GM18511 (cell line): ENCODE measurements at regions not wholly inside any gene's neighbourhood (a gene's known extent, or its start where the extent isn't known, plus 50 kb on each side); places are given as distances from the start of the nearest gene placed in this dataset.

Experiments used
- ATAC-seq: cut with Tn5 transposase; IDR thresholded peaks from one replicate; pipeline ENCODE4 v1.9.1; 2021; ENCODE audit warnings: mild to moderate bottlenecking, moderate library complexity; ENCODE audit not compliant: unreplicated experiment

GRCh38 chr3:40642812-40643211, 118.1 kb downstream of the ZNF621 start:
- ATAC-seq, result no peak

GRCh38 chr3:40645883-40646282, 121.1 kb downstream of the ZNF621 start:
- ATAC-seq, result no peak

- ATAC-seq, result no peak
Measured at GRCh38 chr3:40649346-40649745, 124.6 kb downstream of the ZNF621 start.

GRCh38 chr3:40652072-40652471, 127.3 kb downstream of the ZNF621 start:
- ATAC-seq, result no peak

GRCh38 chr3:40653001-40653400, 128.2 kb downstream of the ZNF621 start:
- no peak for ATAC-seq

- no peak for ATAC-seq
Measured at GRCh38 chr3:40653878-40654277, 129.1 kb downstream of the ZNF621 start.

GRCh38 chr3:40655551-40655950, 130.8 kb downstream of the ZNF621 start:
- no peak for ATAC-seq

GRCh38 chr3:40657623-40658022, 132.9 kb downstream of the ZNF621 start:
- ATAC-seq, result no peak

- no peak for ATAC-seq
Measured at GRCh38 chr3:40658305-40658704, 133.5 kb downstream of the ZNF621 start.

- no peak for ATAC-seq
Measured at GRCh38 chr3:40660554-40660953, 135.8 kb downstream of the ZNF621 start.

- ATAC-seq, result no peak
Measured at GRCh38 chr3:40661284-40661683, 136.5 kb downstream of the ZNF621 start.

GRCh38 chr3:40663280-40663679, 138.5 kb downstream of the ZNF621 start:
- no peak for ATAC-seq

GRCh38 chr3:40669176-40669575, 144.4 kb downstream of the ZNF621 start:
- ATAC-seq, result no peak

- ATAC-seq, result no peak
Measured at GRCh38 chr3:40672861-40673260, 148.1 kb downstream of the ZNF621 start.

- no peak for ATAC-seq
Measured at GRCh38 chr3:40677321-40677720, 152.6 kb downstream of the ZNF621 start.

- no peak for ATAC-seq
Measured at GRCh38 chr3:40677749-40678148, 153.0 kb downstream of the ZNF621 start.

- ATAC-seq, result no peak
Measured at GRCh38 chr3:40679290-40679689, 154.5 kb downstream of the ZNF621 start.

- ATAC-seq, result no peak
Measured at GRCh38 chr3:40680685-40681657, 156.2 kb downstream of the ZNF621 start.

- ATAC-seq, result no peak
Measured at GRCh38 chr3:40681658-40682055, 156.9 kb downstream of the ZNF621 start.

- ATAC-seq, result no peak
Measured at GRCh38 chr3:40689837-40690236, 165.1 kb downstream of the ZNF621 start.

- no peak for ATAC-seq
Measured at GRCh38 chr3:40690749-40691451, 166.1 kb downstream of the ZNF621 start.

GRCh38 chr3:40691452-40691861, 166.7 kb downstream of the ZNF621 start:
- ATAC-seq, result no peak
